ENCODE measurements at regions not wholly inside any gene's neighbourhood (a gene's known extent, or its start where the extent isn't known, plus 50 kb on each side); places are given as distances from the start of the nearest gene placed in this dataset.
A peak's percentile ranks its signal among the peaks of the same experiment; 100 is the strongest.

GRCh38 chr15:57823325-57823882 lies 116.9 kb downstream of the POLR2M start:
- no peak for DNase-seq (ENCODE audit: low read depth)

GRCh38 chr15:57824186-57824585 lies 117.7 kb downstream of the POLR2M start:
- no peak for DNase-seq (ENCODE audit: low read depth)

- DNase-seq (ENCODE audit: low read depth), result peak; percentile 73
These were observed 120.5 kb downstream of the POLR2M start for GRCh38 chr15:57827021-57827420.

DNA sequence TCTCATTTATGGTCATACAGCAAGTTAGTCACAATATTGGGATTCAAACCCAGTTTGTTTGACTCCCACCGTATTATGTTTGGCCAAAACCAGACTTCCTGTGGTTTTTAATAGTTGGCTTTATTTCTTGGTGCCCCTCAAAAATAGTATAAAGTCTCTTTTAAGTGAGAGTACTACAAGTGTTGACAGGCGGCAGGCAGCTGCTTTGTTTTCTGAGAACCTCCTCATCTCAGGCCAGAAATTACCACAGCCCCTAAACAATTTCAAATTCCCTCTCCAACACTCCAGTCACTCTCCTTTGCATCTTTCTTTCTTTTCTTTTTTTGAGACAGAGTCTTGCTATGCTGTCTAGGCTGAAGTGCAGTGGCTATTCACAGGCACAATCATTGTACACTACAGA lies 121.5 kb downstream of the POLR2M start:
- DNase-seq (ENCODE audit: low read depth), result peak; percentile 32

GRCh38 chr15:57832183-57832582 lies 125.7 kb downstream of the POLR2M start:
- DNase-seq (ENCODE audit: low read depth), result no peak

DNA sequence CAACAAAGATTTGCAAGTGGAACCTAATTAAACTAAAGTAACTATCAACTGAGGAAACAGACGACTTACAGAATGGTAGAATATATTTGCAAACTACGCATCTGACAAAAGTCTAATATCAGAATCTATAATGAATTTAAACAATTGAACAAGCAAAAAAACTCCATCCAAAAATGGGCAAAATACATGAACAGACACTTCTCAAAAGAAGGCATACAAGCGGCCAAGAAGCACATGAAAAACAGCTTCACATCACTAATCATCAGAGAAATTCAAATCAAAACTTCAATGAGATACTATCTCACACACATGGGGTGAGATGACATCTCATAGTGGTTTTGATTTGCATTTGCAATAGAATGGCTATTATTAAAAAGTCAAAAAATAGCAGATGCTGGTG lies 128.6 kb downstream of the POLR2M start:
- no peak for DNase-seq (ENCODE audit: low read depth)

- peak; percentile 58 for DNase-seq (ENCODE audit: low read depth)
These were observed 142.8 kb downstream of the POLR2M start for GRCh38 chr15:57849317-57849716.

DNA sequence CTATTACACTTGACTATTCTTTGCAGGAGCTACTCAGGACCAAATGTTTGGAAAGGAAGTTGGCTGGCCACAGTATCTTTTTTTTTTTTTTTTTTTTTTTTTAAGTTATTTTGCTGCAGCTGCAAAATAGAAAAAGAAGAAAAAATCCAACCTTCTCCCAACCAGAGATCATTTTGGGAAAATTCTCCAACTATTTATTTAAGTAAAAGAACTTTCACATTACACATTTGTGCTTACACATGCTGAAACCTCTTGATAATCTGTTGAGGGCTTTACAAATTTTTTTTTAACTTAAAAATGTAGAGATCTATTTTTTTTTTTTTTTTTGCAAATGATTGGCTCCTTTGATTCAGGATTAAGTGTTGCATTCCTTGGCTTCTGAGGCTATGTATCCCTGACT lies 148.0 kb downstream of the POLR2M start:
- no peak for DNase-seq (ENCODE audit: low read depth)

DNA sequence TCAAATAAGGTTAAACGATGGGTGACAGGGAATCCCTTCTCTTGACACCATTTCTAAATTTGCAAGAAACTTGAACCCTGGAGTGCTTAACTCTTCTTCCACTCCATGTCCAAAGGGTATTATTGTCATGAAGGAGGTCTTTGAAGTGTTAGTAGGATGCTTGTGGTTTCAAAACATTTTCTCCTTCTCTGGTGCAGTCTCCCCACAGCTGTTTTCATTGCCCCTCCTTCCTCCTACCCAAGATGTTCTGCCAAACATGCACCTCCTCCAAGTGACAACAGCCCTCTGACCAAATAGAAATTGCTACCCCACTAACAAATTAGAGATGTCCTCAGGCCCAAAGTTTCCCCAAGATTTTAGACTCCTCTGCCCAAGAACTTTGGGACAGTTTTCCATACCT lies 151.4 kb downstream of the POLR2M start:
- DNase-seq (ENCODE audit: low read depth), result peak; percentile 49

DNA sequence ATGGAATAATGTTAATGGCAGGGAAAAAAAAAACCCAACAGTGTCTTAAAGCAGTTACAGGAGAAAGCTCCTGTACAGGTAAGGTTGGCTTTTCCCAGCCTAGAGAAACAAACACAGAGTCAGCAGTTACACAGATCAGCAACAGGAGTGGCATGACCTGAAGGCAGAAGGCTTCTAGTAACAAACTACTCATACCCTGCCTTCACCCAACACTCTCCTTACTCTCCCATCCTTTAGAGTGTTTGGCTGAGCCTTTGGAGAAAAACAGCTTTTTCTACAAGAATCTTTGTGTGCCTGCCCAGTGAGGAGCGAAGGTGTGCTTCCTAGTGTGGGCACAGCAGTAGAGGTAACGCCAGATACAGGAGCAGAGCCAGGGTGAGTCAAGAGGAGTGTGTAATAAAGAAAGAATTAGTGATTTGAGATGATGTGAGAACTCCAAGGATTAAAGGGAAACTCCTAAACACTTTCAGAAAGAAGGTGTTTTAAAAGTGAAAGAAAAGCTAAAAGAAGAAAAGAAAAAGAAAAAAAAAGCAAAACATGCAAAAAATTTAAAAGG lies 152.7 kb downstream of the POLR2M start:
- no peak for DNase-seq (ENCODE audit: low read depth)

DNA sequence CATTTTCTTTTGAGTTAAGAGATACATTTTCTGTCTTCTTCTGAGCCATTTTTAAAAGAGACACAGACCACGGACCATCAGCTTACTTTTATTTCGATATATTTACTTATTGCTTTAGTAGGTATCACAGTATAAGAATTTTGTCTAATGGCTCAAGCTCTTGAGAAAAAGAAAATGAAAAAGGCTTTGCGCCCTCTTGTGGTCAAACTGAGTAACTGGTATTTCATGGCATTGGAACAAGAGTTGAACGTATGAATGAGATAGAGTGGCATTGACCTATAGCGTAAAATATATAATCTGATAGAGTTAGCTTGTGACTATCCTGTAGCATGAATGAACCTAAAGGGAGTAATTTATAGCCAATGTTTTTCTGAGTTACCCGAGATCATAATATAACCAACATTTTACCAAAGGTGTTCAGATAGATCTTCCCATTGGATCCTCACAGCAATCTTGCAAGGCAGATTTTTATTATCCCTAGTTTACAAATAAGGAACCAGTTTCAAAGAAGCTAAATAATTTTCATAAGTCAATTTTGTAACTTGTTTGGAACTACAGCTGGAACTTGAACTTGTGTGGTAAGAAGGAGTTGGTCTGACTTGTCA lies 154.6 kb downstream of the POLR2M start:
- DNase-seq (ENCODE audit: low read depth), result peak; percentile 66

DNA sequence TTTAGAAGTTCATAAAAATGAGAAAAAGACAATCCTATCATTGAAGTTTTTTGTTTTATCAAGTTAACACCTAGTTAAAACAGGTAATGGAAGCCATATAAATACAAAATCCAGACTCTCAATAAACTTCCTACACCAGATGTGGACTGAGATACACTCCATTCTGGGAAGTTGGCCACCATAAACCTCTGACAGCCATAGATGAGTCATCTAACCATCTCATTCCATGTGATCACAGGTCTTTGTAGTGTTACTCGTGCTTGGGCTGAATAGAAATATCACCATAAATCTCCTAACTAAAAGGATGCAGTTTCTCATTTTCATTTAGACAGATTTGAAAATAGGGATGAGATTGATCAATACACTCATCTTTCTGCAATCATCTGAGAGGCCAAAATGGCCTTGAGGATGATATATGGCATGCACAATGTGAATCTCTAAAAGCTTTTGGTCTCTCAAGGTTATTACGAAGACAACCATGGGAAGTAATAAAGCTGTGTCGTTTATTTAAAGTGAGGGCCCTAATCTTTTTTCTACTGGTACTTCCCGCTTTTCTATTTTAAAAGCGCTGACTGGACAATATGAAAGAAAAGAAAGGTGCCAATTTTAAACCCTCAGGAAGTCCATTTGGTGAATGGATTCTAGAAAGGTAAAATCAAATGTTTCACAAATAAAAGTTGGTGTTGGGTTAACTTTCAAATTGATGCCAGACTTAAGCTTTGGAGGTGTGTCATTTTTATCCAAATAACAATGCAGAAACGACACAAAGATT lies 155.5 kb downstream of the POLR2M start:
- peak; percentile 81 for DNase-seq (ENCODE audit: low read depth)

DNA sequence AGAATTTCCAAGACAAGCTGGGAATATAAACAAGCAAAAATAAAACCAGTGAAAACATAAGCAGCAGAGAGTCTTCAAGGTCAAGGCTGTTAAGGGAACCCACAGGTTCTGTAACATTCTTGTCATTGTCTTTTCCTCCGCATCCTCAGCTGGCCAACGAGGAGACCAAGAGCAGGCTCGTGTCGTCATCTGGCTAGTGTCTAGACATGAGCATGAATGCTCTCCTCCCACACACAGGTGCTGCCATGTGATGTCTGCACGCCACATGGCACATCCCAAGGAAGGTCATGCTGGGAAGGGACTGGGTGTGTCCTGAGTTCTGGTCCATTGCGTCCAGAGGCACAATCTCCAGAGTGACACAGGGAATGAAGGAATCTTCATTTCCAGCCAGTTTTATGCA lies 156.2 kb downstream of the POLR2M start:
- no peak for DNase-seq (ENCODE audit: low read depth)

DNA sequence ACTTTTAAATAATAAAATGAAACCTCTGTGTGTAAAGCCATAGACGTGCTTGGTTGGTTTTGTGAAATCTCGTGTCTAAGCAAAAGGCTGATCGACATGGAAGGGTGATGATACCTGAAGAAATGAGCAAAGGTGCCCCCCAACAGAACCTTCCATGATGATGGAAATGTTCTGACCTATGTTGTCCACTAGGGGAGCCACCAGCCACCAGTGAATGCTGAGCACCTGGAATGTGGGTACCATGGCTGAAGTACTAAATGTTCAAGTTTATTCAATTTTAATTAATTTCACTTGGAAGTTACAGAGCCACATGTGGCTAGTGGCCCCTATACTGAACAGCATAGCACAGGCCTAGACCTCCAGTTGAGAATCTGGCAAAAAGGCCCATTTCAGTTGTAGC lies 158.8 kb downstream of the POLR2M start:
- no peak for DNase-seq (ENCODE audit: low read depth)

- DNase-seq (ENCODE audit: low read depth), result peak; percentile 50
These were observed 159.7 kb downstream of the POLR2M start for GRCh38 chr15:57866149-57866736.

- DNase-seq (ENCODE audit: low read depth), result no peak
These were observed 161.7 kb downstream of the POLR2M start for GRCh38 chr15:57867970-57868798.

DNA sequence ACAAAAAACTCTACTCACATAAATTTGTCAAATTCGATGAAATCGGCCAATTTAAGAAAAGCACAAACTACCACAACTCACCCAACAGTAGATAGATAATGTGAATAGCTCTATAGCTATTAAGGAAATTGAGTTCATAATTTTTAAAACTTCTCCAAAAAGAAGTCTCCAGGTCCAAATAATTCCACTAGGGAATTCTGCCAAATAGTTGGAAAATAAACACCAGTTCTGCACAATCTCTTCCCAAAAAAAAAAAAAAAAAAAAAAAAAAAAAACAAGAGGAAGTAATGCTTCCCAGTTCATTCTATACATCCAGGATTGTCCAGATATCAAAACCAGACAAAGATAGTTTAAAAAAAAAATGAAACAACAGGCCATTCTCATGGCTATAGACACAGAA lies 164.2 kb downstream of the POLR2M start:
- no peak for DNase-seq (ENCODE audit: low read depth)

- DNase-seq (ENCODE audit: low read depth), result peak; percentile 33
These were observed 165.9 kb downstream of the POLR2M start for GRCh38 chr15:57872281-57873030.

DNA sequence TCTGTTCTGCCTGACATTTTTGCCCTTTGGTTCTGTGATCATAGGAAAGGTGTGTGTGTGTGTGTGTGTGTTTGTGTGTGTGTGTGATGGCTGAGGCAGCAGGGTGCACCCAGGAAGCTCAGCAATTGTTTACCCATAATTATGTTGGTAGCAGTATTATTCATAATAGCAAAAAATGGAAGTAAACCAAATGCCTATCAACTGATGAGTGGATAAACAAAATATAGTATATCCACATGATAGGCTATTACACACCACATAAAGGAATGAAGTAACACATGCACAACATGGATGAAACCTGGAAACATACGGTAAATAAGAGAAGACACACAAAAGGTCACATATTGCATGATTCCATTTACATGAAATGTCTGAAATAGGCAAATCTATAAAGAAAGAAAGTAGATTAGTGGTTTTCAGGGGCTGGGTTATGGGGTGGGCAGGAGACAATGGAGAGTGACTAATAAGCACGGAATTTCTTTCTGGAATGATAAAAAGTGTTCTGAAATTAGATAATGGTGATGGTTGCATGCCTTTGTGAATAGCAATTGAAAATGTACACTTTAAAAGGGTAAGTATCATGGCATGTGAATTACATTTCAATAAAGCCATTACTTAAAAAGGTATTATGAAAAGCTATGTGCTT lies 167.2 kb downstream of the POLR2M start:
- DNase-seq (ENCODE audit: low read depth), result peak; percentile 76

DNA sequence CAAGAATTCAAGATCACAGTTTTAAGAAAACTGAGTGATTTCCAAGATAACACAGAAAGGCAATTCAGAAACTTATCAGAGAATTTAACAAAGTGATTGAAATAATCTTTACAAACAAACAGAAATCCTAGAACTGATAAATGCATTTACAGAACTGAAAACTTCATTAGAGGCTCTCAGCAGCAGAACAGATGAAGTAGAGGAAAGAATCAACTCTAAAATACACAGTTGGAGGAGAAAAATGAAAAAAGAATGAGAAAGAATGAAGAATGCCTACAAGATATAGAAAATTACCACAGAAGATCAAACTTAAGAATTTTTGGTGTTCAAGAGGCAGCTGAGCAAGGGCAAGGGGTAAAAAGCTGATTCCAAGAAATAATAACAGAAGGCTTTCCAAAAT lies 168.8 kb downstream of the POLR2M start:
- DNase-seq (ENCODE audit: low read depth), result no peak
